HG03045 (cell line): ENCODE measurements at regions not wholly inside any gene's neighbourhood (a gene's known extent, or its start where the extent isn't known, plus 50 kb on each side); places are given as distances from the start of the nearest gene placed in this dataset.

Experiments
- ATAC-seq: cut with Tn5 transposase; IDR thresholded peaks from one replicate; pipeline ENCODE4 v1.9.1; 2021; ENCODE audit warnings: mild to moderate bottlenecking, moderate library complexity; ENCODE audit not compliant: unreplicated experiment

GRCh38 chr19:28889941-28890670, 322.8 kb downstream of the UQCRFS1 start:
- no peak for ATAC-seq

- no peak for ATAC-seq
Measured at GRCh38 chr19:28887920-28888618, 324.9 kb downstream of the UQCRFS1 start.

- no peak for ATAC-seq
Measured at GRCh38 chr19:28886708-28887107, 326.2 kb downstream of the UQCRFS1 start.

- no peak for ATAC-seq
Measured at GRCh38 chr19:28885965-28886364, 327.0 kb downstream of the UQCRFS1 start.

DNA sequence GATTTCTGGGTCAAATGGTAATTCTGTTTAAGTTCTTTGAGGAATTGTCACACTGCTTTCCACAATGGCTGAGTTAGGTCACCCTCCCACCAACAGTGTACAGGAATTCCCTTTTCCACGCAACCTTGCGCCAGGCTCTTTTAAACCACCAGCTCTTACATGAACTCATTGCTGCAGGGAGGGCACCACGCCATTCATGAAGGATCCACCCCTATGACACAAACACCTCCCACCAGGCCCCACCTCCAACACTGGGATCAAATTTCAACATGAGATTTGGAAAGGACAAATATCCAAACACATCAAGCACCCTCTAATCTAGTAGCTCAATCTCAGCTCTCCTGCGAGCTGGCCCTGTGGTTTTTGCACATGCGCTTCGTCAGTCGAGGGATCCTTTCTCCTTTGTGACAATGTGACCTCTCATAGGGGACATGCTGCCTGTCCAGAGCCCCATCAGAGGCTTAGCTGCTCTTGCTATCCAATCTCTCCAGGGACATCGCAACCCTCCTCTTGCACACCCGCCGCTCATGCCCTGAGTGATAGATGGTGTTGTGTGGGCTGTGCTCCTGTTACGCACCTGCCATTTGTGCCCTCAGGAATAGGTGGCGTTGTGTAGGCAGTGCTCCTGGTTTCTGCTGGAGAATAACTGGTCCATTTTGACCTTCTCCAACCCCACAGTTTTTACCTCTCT, 328.0 kb downstream of the UQCRFS1 start:
- no peak for ATAC-seq

DNA sequence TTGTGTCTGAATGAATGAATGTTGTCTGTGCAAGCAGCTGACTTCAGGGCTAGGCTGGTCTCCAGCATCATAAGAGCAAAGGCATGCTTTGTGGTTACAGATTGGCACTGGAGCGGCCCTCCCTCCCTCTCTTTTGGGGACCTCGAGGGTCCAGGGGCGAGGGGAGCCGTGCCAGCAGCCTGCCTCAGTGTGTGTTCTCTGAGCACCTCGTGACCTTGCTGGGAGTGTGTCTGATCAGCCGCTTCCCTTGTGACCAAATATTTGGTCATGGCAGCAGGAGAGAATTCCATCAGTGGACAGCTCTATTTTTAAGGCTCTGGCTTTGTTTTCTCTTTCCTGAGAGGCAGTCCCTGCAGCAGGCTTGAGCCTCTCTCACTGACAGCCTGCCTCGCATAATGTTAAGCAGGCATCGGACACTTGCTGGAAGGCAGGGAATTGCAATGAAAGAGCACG, 329.7 kb downstream of the UQCRFS1 start:
- ATAC-seq, result no peak

- no peak for ATAC-seq
Measured at GRCh38 chr19:28882818-28883217, 330.1 kb downstream of the UQCRFS1 start.

DNA sequence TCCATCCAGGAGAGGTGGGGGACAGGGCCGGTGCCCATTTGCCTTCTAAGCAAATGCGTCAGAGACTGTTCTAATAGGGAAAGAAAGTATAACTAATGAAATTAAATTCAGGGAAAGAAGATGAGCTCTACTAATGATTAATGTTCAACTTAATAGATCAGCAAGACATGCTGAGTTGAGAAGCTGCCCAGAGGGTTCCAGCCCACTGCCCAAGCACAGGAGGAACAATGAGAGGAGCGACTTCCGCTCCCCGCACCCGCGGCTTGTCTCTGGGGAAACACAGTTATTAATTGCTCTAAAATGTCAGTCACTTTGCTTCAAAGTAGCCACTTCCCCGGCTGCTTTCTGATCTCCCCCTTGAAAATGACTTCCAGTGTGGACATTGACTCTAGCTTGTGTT, 331.3 kb downstream of the UQCRFS1 start:
- ATAC-seq, result no peak

- ATAC-seq, result no peak
Measured at GRCh38 chr19:28880735-28881401, 332.1 kb downstream of the UQCRFS1 start.

GRCh38 chr19:28878862-28879566, 333.9 kb downstream of the UQCRFS1 start:
- no peak for ATAC-seq

GRCh38 chr19:28876609-28877123, 336.3 kb downstream of the UQCRFS1 start:
- ATAC-seq, result no peak

- no peak for ATAC-seq
Measured at GRCh38 chr19:28874742-28875141, 338.2 kb downstream of the UQCRFS1 start.

DNA sequence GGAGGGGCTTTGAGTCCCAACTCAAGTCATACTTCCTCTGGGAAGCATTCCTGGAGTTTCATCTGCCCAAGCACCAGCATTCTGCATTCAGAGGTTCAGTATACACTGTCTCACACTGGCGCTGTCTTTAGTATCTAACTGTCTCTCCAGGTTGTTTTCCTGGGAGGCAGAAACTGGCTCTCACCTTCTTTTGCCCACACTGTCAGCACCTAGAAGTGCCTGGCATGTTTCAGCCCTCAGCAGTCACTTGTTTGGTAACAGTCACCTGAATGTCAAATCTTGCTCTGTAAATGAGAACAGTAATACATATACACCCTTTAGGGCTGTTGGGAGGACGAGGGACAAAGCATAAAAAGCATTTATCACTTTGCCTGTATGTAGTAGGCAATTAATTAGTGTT, 339.6 kb downstream of the UQCRFS1 start:
- no peak for ATAC-seq

DNA sequence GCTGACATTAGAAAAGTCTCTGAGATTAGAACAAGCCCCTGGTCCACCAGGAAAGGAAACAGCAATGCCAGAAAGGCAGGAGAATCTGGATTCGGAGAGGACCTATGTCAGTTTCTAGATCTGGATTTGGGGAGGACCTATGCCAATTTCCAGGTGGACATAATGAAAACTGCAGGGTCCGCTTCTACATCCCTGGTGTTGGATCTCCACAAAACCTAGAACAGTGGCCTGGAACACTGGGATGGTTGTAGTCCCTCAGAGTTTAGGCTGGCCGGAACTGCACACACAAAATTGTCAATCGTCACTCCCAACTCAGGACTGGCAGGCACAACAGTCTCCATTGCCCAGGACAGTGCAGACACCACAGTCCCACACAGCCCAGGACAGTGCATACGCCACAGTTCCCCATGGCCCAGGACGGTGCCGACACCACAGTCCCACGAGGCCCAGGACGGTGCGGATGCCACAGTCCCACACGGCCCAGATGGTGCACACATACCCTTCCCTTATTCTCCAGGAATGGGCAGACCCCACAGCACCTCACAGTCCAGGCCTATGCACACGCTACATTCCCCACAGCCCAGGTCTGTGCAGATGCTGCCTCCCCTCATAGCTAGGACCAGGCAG, 341.7 kb downstream of the UQCRFS1 start:
- ATAC-seq, result no peak

- ATAC-seq, result no peak
Measured at GRCh38 chr19:28869459-28869858, 343.5 kb downstream of the UQCRFS1 start.

GRCh38 chr19:28868836-28869235, 344.1 kb downstream of the UQCRFS1 start:
- ATAC-seq, result no peak

- no peak for ATAC-seq
Measured at GRCh38 chr19:28867978-28868377, 345.0 kb downstream of the UQCRFS1 start.

DNA sequence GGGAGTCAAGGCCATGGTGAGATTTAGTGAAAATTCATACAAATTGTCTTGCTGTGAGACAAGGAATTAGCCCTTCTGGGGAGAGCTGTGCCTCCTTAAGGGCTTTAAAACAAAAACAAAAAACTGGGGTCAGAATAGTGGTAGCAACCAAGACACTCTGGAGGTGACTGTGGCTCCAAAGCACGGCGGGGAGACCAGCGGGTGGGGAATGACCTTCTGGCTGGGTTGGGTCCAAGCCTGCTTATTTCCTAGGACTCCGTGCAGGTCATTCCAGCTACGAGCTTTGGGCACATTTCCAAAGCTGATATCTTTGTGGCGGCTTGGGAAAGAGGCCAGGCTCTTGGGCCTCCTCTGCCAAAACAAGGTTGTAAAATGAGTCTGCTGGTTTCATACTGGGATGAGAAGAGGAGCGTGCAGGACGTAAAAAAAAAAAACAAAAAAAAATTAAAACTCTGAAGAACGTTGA, 348.3 kb downstream of the UQCRFS1 start:
- ATAC-seq, result no peak

DNA sequence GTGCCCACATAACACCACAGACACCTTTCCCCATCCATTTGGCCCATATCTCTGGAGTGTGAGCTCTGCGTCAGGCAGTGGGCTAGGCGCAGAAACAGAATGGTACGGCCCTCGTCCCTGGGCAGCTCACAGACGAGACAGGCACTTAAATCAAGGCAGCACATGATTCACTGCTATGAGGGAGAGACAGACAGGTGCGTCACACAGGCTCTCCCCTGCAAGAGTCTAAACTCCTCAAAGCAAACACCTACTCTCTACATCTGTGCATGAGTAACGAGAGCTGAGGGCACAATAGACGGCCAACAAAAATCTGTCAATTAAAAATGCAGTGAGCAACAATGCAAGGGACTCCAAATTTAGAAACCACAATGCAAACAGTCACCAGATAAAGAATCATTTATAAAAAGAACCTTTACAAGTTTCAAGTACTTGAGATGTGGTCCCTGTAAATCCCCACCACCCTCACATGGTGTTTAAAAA, 348.9 kb downstream of the UQCRFS1 start:
- no peak for ATAC-seq

GRCh38 chr19:28862238-28862637, 350.7 kb downstream of the UQCRFS1 start:
- no peak for ATAC-seq
